ENCODE measurements at regions not wholly inside any gene's neighbourhood (a gene's known extent, or its start where the extent isn't known, plus 50 kb on each side); places are given as distances from the start of the nearest gene placed in this dataset.

DNA sequence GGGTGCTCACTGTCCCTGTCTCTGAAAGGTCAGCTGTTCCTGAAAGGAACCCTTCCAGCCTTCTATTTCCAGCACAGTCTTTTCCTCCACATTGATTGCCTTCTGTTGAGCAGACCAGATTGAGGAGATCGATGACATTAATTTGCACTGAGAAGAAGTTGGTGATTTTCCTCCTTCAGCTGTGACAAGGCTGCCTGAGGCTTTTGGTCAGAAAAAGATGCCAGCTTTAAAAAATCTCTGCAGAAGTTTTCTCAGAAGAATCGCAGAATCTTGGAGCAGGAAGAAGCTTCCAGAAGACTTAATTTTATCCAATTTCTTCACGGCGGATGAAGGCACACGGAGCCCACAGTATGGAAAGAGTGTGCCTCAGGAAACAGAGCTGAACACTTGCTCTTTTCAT, 112.8 kb downstream of the FAM43A start:
- no peaks in the 10 kb centered on the region for H3K36me3 Mint-ChIP-seq (ENCODE audit: low read depth)
- intact Hi-C loops (cut with micrococcal nuclease) = no loop called here
- no peak overlapping the region for H3K27ac Mint-ChIP-seq
- H3K9me3 Mint-ChIP-seq = peaks cover 21% of the 10 kb centered on the region
- H3K4me1 Mint-ChIP-seq (ENCODE audit: low read depth) = peaks cover 7% of the 10 kb centered on the region
- DNase-seq (ENCODE audit: low spot score) = no peak
- no peak overlapping the region for H3K4me3 Mint-ChIP-seq
- no peaks in the 10 kb centered on the region for H3K27me3 Mint-ChIP-seq (ENCODE audit: insufficient read depth)

DNA sequence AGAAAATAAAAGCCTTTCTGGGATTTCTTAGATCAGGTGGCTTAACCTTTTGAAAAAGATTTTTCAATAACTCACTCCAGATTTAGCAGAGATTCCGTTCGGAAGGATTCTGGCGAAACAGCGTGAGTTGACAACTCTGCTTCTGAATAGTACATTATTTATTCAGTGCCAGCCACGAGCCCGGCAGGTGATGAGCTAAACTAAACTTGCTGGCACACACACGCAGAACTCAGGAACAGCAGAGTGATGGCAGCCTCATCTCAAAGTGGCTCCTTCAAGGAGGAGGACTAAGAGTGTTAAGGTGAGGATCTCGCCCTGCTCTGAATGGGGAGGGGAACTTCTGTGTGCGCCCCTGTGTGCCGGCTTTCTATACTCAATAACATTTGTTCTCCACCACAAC, 114.3 kb downstream of the FAM43A start:
- no peak for DNase-seq (ENCODE audit: low spot score)
- Mint-ChIP-seq H3K9me3 (peaks cover 18% of the 10 kb centered on the region), H3K27me3 (ENCODE audit: insufficient read depth) (peaks cover 2% of the 10 kb centered on the region), H3K36me3 (ENCODE audit: low read depth) (no peaks in the 10 kb centered on the region), H3K4me1 (ENCODE audit: low read depth) (no peaks in the 10 kb centered on the region), H3K4me3 (no peak overlapping the region), H3K27ac (no peak overlapping the region)
- intact Hi-C loops (cut with micrococcal nuclease) = no loop called here

DNA sequence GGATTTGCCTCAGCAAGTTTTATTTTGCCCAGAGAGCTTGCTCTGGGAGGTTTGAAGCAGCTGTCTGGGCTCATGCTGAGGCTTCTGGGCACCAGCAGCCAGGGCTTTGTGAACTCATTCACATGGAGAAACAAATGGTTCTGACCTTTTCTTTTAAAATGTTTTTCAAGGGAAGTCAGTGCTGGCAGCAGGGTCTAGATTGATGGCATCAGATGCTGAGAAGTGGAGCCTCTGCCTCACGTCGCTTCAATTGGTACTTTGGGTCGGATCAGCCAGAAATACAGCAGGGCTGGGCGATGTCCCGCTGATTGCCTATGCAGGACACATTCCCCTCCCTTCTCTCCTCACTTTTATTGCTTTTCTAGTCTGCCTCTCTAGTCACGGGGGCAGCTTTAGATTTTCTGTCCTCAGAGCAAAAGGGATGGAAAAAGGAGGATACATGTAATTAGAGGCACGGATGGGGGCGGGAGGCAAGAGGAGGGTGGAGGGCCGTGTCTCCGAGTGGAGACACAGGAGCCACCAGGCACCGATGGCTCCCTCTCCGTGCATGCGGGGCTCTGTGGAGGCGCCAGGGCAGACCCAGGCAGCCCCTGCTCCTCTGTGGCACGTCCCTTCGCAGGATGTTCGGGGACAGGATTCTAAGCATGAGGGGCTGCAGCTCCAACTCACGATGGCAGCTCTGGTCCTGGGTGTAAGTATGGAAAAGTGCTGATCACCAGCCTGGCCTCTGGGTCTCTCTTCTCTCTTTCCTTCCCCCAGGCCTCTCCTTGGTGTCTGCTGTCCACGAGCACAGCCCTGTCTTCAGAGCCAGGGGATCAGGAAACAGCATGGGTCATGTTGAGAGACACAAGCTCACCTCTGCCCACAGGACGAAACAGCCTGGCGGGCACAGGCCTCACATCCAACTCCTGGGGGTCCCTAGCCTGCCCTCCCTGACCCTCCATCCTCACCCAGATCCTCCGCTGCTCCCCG, 116.1 kb downstream of the FAM43A start:
- H3K27ac Mint-ChIP-seq = no peak overlapping the region

DNA sequence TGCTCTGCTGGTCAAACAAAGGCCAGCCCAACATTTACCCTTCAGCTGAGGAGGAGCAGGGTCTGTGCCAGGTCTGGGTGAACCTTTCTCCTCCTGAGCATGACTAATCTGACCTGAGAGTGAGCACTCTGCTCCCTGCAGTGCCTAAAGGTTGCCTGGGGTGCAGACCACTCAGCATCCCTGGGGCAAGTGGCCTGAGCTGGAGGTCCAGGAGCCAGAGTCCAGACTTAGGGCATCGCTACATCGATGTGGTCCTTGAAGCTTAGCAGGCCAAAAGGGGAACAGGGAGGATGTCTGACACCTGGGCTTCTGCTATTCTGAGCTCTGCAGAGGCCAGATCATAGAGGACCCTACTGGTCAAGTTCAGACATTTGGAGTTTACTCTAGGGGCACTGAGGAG, 119.1 kb downstream of the FAM43A start:
- Mint-ChIP-seq H3K27me3 (ENCODE audit: insufficient read depth) (peaks cover 2% of the 10 kb centered on the region), H3K36me3 (ENCODE audit: low read depth) (no peaks in the 10 kb centered on the region), H3K9me3 (no peaks in the 10 kb centered on the region)

More for the DNA sequence above, 116.1 kb downstream of the FAM43A start:
- Mint-ChIP-seq H3K4me3 (no peak overlapping the region), H3K9me3 (peaks cover 1% of the 10 kb centered on the region), H3K4me1 (ENCODE audit: low read depth) (no peaks in the 10 kb centered on the region), H3K36me3 (ENCODE audit: low read depth) (no peaks in the 10 kb centered on the region), H3K27me3 (ENCODE audit: insufficient read depth) (peaks cover 2% of the 10 kb centered on the region)
- DNase-seq (ENCODE audit: low spot score) = no peak
- intact Hi-C loops (cut with micrococcal nuclease) = no loop called here

DNA sequence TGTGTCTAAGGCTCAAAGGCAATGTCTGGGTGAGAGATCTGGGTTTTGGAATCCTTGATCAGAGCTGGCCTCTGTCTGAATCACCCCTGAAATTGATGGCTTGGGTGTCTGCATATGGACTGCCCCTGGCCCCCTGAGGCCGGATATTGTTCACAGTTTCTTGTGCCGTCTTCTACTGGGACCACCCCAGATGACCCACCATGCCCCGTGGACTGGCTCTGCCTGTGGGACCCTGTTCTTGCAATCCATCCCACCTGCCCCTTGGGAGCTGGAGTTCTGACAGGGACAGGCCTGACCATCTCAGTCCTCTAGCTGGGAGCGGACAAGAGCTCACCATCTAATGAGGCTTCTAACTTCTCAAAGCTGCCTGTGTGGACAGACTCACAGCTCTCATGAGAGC, 119.9 kb downstream of the FAM43A start:
- no peaks in the 10 kb centered on the region for H3K4me1 Mint-ChIP-seq (ENCODE audit: low read depth)
- no peak overlapping the region for H3K27ac Mint-ChIP-seq
- intact Hi-C loops (cut with micrococcal nuclease) = no loop called here
- no peak for DNase-seq (ENCODE audit: low spot score)
- H3K27me3 Mint-ChIP-seq (ENCODE audit: insufficient read depth) = peaks cover 2% of the 10 kb centered on the region
- H3K4me3 Mint-ChIP-seq = no peak overlapping the region
- H3K9me3 Mint-ChIP-seq = no peaks in the 10 kb centered on the region
- H3K36me3 Mint-ChIP-seq (ENCODE audit: low read depth) = no peaks in the 10 kb centered on the region

More for the DNA sequence above, 119.1 kb downstream of the FAM43A start:
- no peak for DNase-seq (ENCODE audit: low spot score)
- Mint-ChIP-seq H3K4me1 (ENCODE audit: low read depth) (no peaks in the 10 kb centered on the region), H3K4me3 (no peak overlapping the region), H3K27ac (no peak overlapping the region)
- intact Hi-C loops (cut with micrococcal nuclease) = no loop called here

DNA sequence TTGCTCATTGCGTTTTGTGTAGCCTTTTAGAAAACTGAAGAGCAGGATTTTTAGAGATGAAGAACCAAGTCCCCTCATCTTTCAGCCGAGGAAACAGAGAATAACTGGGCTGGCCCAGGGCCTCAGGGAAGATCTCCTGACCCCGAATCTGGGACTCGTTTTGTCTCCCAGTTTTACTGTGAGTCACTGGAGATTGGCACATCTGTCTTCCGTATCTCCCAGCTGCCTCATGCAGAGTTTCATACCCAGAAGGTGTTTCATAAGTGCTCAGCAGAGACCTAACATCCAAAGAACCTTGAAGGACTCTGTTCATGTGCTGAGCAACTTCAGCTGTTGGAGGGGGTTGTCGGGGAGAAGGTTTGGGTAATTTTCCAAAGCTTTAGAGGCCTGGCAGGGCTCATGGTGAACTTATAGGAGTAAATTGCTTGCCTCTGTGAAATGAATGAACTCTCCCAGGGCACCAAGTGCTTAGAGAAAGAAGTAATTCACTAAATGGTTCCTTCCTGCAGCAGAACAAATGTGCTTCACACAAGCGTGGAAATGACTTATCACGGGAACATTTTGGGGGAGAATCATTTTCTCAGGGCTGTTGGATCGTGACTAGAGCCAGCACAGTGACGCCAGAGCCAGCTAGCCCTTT, 121.4 kb downstream of the FAM43A start:
- no peaks in the 10 kb centered on the region for H3K9me3 Mint-ChIP-seq
- no peak overlapping the region for H3K4me3 Mint-ChIP-seq
- peaks cover 6% of the 10 kb centered on the region for H3K27me3 Mint-ChIP-seq (ENCODE audit: insufficient read depth)
- no peaks in the 10 kb centered on the region for H3K36me3 Mint-ChIP-seq (ENCODE audit: low read depth)
- intact Hi-C loops (cut with micrococcal nuclease) = no loop called here
- no peaks in the 10 kb centered on the region for H3K4me1 Mint-ChIP-seq (ENCODE audit: low read depth)
- no peak overlapping the region for H3K27ac Mint-ChIP-seq
- no peak for DNase-seq (ENCODE audit: low spot score)

DNA sequence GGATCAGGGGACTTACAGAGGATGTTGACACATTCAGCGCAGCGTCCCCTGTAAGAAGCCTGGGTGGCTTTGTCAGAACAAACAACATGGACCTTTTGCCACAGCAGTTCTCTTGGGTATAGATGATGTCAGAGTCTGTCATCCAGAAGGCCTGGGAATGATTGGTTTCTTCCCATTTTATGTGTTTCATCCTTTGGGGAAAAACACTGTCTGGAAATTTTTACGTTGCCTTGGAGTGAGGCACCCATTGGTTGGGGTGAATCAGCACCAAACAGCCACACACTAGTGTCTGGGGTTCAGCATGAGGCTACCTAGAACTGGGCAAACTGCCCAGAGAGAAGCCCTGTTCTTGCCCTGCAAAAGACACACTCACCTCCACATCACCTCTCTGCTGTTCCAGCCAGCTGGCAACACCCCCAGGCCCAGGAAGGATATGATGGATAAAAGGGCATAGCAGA, 123.0 kb downstream of the FAM43A start:
- DNase-seq (ENCODE audit: low spot score) = no peak
- Mint-ChIP-seq H3K27ac (no peak overlapping the region), H3K9me3 (no peaks in the 10 kb centered on the region), H3K4me1 (ENCODE audit: low read depth) (no peaks in the 10 kb centered on the region), H3K36me3 (ENCODE audit: low read depth) (no peaks in the 10 kb centered on the region), H3K4me3 (no peak overlapping the region), H3K27me3 (ENCODE audit: insufficient read depth) (peaks cover 17% of the 10 kb centered on the region)
- intact Hi-C loops (cut with micrococcal nuclease) = no loop called here

DNA sequence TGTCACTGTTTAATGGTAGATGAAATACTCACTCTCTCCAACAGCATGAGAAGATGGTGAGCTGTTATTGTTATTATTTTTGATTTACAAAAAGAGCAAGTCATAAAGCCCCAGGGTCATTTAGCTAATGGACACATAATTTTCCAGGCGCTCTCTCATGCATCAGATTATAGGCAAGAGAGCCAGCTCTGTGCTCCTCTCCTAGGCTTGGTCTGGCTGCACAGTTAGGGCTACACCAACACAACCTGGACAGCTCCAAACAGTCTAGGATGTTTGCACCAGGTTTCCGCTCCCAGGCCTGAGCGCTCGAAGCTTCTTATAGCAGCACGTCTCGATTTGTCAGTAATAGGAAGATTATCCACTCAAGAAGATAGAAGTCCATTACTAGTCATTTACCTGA, 123.7 kb downstream of the FAM43A start:
- Mint-ChIP-seq H3K4me1 (ENCODE audit: low read depth) (no peaks in the 10 kb centered on the region), H3K27ac (no peak overlapping the region), H3K36me3 (ENCODE audit: low read depth) (no peaks in the 10 kb centered on the region), H3K27me3 (ENCODE audit: insufficient read depth) (peaks cover 22% of the 10 kb centered on the region), H3K9me3 (no peaks in the 10 kb centered on the region), H3K4me3 (no peak overlapping the region)
- DNase-seq (ENCODE audit: low spot score) = no peak
- intact Hi-C loops (cut with micrococcal nuclease) = no loop called here

DNA sequence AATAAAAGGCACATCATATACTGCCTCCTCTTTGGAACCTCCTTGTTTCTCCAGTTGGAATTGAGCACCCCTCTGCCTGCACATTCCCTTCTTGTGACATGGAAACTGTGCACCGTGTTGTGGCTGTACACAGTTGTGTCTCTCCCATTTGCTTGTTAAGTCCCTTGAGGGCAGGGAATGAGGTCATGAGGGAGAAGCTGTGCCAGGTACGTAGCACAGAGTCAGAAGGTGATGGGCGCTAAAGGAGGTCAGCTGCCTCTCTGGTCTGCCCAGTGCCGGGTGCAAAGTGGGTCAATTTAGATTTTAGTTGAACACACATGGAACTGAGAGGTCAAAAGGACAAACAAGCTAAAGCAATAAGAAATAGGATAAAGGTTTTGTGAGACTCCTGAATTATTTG, 124.4 kb downstream of the FAM43A start:
- Mint-ChIP-seq H3K36me3 (ENCODE audit: low read depth) (no peaks in the 10 kb centered on the region), H3K27ac (no peak overlapping the region), H3K4me1 (ENCODE audit: low read depth) (no peaks in the 10 kb centered on the region), H3K9me3 (no peaks in the 10 kb centered on the region), H3K4me3 (no peak overlapping the region), H3K27me3 (ENCODE audit: insufficient read depth) (peaks cover 22% of the 10 kb centered on the region)
- DNase-seq (ENCODE audit: low spot score) = no peak
- intact Hi-C loops (cut with micrococcal nuclease) = no loop called here

DNA sequence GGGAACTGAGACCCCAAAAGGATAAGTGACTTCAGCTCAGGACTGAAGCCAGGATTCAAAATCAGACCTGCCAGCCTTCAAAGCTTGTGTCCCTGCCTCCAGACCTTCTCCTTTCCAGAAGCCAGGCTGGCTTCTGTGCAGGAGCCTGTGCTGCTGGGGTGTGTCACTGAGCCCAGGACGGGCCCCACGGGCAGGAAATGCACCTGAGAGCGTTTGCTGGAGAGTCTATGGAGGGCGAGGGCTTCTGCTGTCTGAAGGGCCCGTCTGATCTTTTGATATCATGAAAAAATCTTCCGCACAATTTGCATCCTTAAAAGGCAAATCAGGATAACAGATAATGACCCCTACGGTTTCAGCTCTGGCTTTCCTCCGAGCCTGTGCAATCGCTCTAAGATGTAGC, 125.4 kb downstream of the FAM43A start:
- H3K36me3 Mint-ChIP-seq (ENCODE audit: low read depth) = no peaks in the 10 kb centered on the region
- H3K9me3 Mint-ChIP-seq = no peaks in the 10 kb centered on the region
- DNase-seq (ENCODE audit: low spot score) = no peak
- no peaks in the 10 kb centered on the region for H3K4me1 Mint-ChIP-seq (ENCODE audit: low read depth)
- no peak overlapping the region for H3K4me3 Mint-ChIP-seq
- no peak overlapping the region for H3K27ac Mint-ChIP-seq
- intact Hi-C loops (cut with micrococcal nuclease) = no loop called here
- H3K27me3 Mint-ChIP-seq (ENCODE audit: insufficient read depth) = peaks cover 22% of the 10 kb centered on the region

DNA sequence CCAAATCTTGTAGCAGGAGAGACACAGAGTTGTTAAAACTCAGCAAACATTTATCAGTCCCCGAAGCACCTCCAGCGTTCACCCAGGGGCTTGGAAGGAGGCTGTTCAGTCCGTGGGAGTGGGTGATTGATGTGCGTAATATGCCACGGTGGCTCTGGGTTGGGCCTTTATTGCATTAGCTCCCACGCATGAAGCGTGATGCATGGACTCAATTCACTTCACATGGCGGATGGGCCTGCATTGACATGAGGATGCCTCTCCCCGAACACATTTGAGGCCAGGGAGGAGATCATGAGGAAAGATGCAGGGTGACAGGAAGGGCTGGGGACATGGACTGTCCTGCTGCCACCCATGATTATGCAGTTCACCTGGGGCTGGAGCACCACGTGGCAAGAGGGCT, 126.5 kb downstream of the FAM43A start:
- H3K9me3 Mint-ChIP-seq = no peaks in the 10 kb centered on the region
- H3K36me3 Mint-ChIP-seq (ENCODE audit: low read depth) = no peaks in the 10 kb centered on the region
- H3K27me3 Mint-ChIP-seq (ENCODE audit: insufficient read depth) = peaks cover 22% of the 10 kb centered on the region
- H3K4me1 Mint-ChIP-seq (ENCODE audit: low read depth) = no peaks in the 10 kb centered on the region
- intact Hi-C loops (cut with micrococcal nuclease) = no loop called here
- no peak overlapping the region for H3K4me3 Mint-ChIP-seq
- H3K27ac Mint-ChIP-seq = no peak overlapping the region
- DNase-seq (ENCODE audit: low spot score) = no peak

DNA sequence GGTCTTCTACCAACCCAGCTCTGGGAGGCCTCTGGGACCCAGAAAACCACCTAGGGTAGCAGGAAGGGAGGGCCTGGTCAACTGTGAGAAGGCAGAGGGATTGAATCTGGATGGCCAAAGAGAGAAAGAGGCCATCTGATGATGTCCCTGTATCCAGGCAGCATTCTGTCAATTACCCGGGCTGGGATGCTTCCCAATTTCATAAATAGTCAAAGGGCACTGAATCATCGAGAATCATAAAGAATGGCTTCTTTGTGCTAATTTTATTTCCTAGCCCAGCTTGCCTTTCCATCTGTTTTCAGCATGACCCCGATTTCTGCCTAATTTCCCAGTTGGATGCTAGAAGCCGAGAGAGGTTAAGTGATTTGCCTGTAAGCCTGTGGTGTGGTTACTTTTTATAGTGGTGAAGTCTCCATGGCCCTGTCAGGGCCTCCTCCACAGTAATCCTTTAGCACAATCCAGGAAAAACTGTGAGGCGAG, 129.2 kb downstream of the FAM43A start:
- H3K27ac Mint-ChIP-seq = no peak overlapping the region
- no peaks in the 10 kb centered on the region for H3K4me1 Mint-ChIP-seq (ENCODE audit: low read depth)
- no peak for DNase-seq (ENCODE audit: low spot score)
- H3K9me3 Mint-ChIP-seq = no peaks in the 10 kb centered on the region
- H3K4me3 Mint-ChIP-seq = no peak overlapping the region
- intact Hi-C loops (cut with micrococcal nuclease) = no loop called here
- peaks cover 22% of the 10 kb centered on the region for H3K27me3 Mint-ChIP-seq (ENCODE audit: insufficient read depth)
- no peaks in the 10 kb centered on the region for H3K36me3 Mint-ChIP-seq (ENCODE audit: low read depth)
